ENCODE measurements at regions not wholly inside any gene's neighbourhood (a gene's known extent, or its start where the extent isn't known, plus 50 kb on each side); places are given as distances from the start of the nearest gene placed in this dataset.

- TF ChIP-seq EZH2 (IDR thresholded peaks at IDR 0.05; ENCODE audit: low read length) (no peak), CTCF (optimal IDR thresholded peaks at IDR 0.05 in 1 of 3, IDR thresholded peaks at IDR 0.05 in 1 of 3, conservative IDR thresholded peaks at IDR 0.05 in 1 of 3; ENCODE audit: extremely low read depth in 1 of 3, insufficient read depth in 2 of 3, low read length in 3 of 3) (no peak)
These were observed 788.4 kb downstream of the RPA4 start for GRCh38 chrX:97672138-97672537.

Data from keratinocyte (primary cell).